Activated CD4-positive, alpha-beta memory T cell treated with anti-CD3 and anti-CD28 coated beads for 36 hours (primary cell): ENCODE measurements at regions not wholly inside any gene's neighbourhood (a gene's known extent, or its start where the extent isn't known, plus 50 kb on each side); places are given as distances from the start of the nearest gene placed in this dataset.

Experiments used
- CTCF ChIA-PET: fragments of 350-600 bp; sonication (Branson Sonifier 250); formaldehyde crosslinking; loops from one replicate; lab custom pipeline; 2021; ENCODE audit warnings: antibody characterized with exemption, inconsistent platforms; lab: Charles Lee
- POLR2A ChIA-PET: fragments of 350-600 bp; sonication (Branson Sonifier 250); formaldehyde crosslinking; loops from one replicate; lab custom pipeline; 2021; ENCODE audit warnings: antibody characterized with exemption; lab: Charles Lee
- DNase-seq: peaks from one replicate; pipeline ENCODE4 v3.0.0-alpha.2; 2020
- H3K27ac Mint-ChIP-seq: one replicate; pipeline ENCODE4 v1.8.0; 2021; ENCODE audit warnings: mixed read lengths
- H3K27me3 Mint-ChIP-seq: one replicate; pipeline ENCODE4 v1.8.0; 2021; ENCODE audit warnings: mixed read lengths
- H3K36me3 Mint-ChIP-seq: one replicate; pipeline ENCODE4 v1.8.0; 2021; ENCODE audit warnings: mixed read lengths
- H3K4me1 Mint-ChIP-seq: one replicate; pipeline ENCODE4 v1.8.0; 2021; ENCODE audit warnings: low read depth, mixed read lengths
- H3K4me3 Mint-ChIP-seq: one replicate; pipeline ENCODE4 v1.8.0; 2021; ENCODE audit warnings: mild to moderate bottlenecking, mixed read lengths
- H3K9me3 Mint-ChIP-seq: one replicate; pipeline ENCODE4 v1.8.0; 2021; ENCODE audit warnings: mixed read lengths
- intact Hi-C: fragments of 100-400 bp; cut with micrococcal nuclease; formaldehyde crosslinking; loops from one replicate; pipeline ENCODE4 v1.15.1; 2023

GRCh38 chr2:41962922-41963622 lies 84.7 kb upstream of the PKDCC start:
- POLR2A ChIA-PET, result no interaction called here
- Mint-ChIP-seq H3K4me3 (no peak overlapping the region), H3K27me3 (peaks cover 1% of the 10 kb centered on the region), H3K9me3 (no peaks in the 10 kb centered on the region), H3K27ac (no peak overlapping the region), H3K4me1 (no peaks in the 10 kb centered on the region), H3K36me3 (no peaks in the 10 kb centered on the region)
- no peak for DNase-seq
- CTCF ChIA-PET, result no interaction called here
- intact Hi-C loops, result no loop called here

DNA sequence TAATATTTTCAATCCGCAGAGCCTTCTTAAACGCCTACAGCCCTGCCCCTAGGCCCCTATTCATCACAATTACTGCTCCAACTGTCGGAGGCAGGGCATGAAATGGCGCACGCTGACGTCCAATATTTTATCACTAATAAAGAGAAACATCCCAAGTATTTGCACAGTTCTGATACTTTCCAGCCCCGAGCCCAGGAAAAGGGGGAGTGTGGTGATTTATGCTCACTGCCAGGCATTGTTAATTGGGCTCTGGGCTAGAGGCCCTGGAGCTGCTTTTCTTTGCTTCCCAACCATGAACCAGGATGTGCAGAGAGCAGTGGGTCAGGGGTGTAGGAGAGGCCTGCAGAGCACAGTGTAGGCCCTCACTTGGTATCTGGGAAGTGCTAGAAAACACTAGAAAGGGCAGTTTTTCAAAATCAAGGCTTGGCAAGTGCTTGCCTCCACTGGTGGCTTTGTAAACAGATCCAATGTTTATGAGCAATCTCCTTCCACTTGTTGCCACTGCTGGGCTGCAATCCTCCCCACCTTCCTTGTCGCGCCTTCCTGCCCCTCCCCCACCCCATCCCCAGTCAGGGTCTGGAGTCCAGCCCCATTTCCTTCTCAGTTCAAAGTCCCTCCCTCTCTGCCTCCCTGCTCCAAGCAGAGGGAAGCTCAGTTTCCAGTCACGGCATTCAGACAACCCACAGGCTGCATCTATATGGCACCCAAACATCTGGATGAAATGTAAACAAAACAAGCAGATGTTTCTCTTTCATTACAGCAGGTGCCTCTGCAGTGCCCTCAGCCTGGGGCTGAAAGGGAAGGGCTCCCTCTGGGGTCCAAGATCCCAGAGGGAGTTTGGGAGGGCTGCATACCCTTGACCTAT lies 83.9 kb upstream of the PKDCC start:
- Mint-ChIP-seq H3K9me3 (no peaks in the 10 kb centered on the region), H3K27me3 (peaks cover 1% of the 10 kb centered on the region), H3K27ac (no peak overlapping the region), H3K36me3 (no peaks in the 10 kb centered on the region), H3K4me3 (no peak overlapping the region), H3K4me1 (no peaks in the 10 kb centered on the region)
- DNase-seq, result no peak
- ChIA-PET CTCF (no interaction called here), POLR2A (no interaction called here)
- intact Hi-C loops, result no loop called here

- no peaks in the 10 kb centered on the region for H3K4me1 Mint-ChIP-seq
- no peak overlapping the region for H3K4me3 Mint-ChIP-seq
- ChIA-PET POLR2A (no interaction called here), CTCF (no interaction called here)
- H3K36me3 Mint-ChIP-seq, result no peaks in the 10 kb centered on the region
- no peaks in the 10 kb centered on the region for H3K9me3 Mint-ChIP-seq
- no peak for DNase-seq
- intact Hi-C loops, result no loop called here
- peaks cover 1% of the 10 kb centered on the region for H3K27me3 Mint-ChIP-seq
- H3K27ac Mint-ChIP-seq, result no peak overlapping the region
Observed at GRCh38 chr2:41965173-41965908, 82.5 kb upstream of the PKDCC start.

GRCh38 chr2:41965909-41966295 lies 81.9 kb upstream of the PKDCC start:
- DNase-seq, result no peak
- Mint-ChIP-seq H3K27me3 (no peaks in the 10 kb centered on the region), H3K36me3 (no peaks in the 10 kb centered on the region), H3K9me3 (no peaks in the 10 kb centered on the region), H3K27ac (no peak overlapping the region), H3K4me3 (no peak overlapping the region), H3K4me1 (no peaks in the 10 kb centered on the region)
- CTCF ChIA-PET, result no interaction called here
- POLR2A ChIA-PET, result no interaction called here
- intact Hi-C loops, result no loop called here

- CTCF ChIA-PET, result no interaction called here
Observed at GRCh38 chr2:41966431-41966893, 81.4 kb upstream of the PKDCC start.

GRCh38 chr2:41966920-41967319 lies 80.9 kb upstream of the PKDCC start:
- Mint-ChIP-seq H3K27me3 (no peaks in the 10 kb centered on the region), H3K9me3 (no peaks in the 10 kb centered on the region), H3K4me1 (no peaks in the 10 kb centered on the region), H3K4me3 (no peak overlapping the region), H3K27ac (no peak overlapping the region), H3K36me3 (no peaks in the 10 kb centered on the region)
- no peak for DNase-seq
- intact Hi-C loops, result no loop called here
- CTCF ChIA-PET, result no interaction called here
- POLR2A ChIA-PET, result no interaction called here

More at GRCh38 chr2:41966431-41966893, 81.4 kb upstream of the PKDCC start:
- no peak overlapping the region for H3K27ac Mint-ChIP-seq
- no peak overlapping the region for H3K4me3 Mint-ChIP-seq
- no peaks in the 10 kb centered on the region for H3K9me3 Mint-ChIP-seq
- no peaks in the 10 kb centered on the region for H3K4me1 Mint-ChIP-seq
- no peaks in the 10 kb centered on the region for H3K27me3 Mint-ChIP-seq
- no peak for DNase-seq
- POLR2A ChIA-PET, result no interaction called here
- H3K36me3 Mint-ChIP-seq, result no peaks in the 10 kb centered on the region
- intact Hi-C loops, result no loop called here

- ChIA-PET POLR2A (no interaction called here), CTCF (no interaction called here)
- Mint-ChIP-seq H3K27me3 (no peaks in the 10 kb centered on the region), H3K4me3 (no peak overlapping the region), H3K36me3 (no peaks in the 10 kb centered on the region), H3K27ac (no peak overlapping the region), H3K4me1 (no peaks in the 10 kb centered on the region), H3K9me3 (no peaks in the 10 kb centered on the region)
- no peak for DNase-seq
- intact Hi-C loops, result no loop called here
Observed at GRCh38 chr2:41967476-41968181, 80.2 kb upstream of the PKDCC start.

DNA sequence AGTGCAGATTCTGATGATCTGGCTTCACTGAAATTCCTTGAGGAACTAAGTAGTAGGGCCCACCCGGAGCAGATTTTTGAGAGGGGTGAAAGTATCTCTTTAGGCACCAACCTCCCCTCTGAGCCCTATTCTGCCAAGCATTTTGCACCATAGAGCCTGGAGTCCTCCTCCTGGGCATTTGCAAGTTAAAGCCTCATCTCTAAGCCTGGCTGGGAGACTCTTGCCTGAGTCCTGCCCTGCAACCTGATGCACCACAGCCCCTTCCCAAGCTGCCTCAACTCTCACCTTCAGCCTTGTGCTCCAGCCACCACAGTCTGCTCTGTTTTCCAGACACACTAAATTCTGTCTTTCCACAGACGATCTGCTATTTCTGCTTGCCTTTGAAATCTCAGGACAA lies 79.6 kb upstream of the PKDCC start:
- Mint-ChIP-seq H3K4me3 (no peak overlapping the region), H3K27ac (no peak overlapping the region), H3K4me1 (no peaks in the 10 kb centered on the region), H3K36me3 (no peaks in the 10 kb centered on the region), H3K27me3 (no peaks in the 10 kb centered on the region), H3K9me3 (no peaks in the 10 kb centered on the region)
- intact Hi-C loops, result no loop called here
- CTCF ChIA-PET, result no interaction called here
- DNase-seq, result no peak
- POLR2A ChIA-PET, result no interaction called here

- intact Hi-C loops, result no loop called here
- no peak overlapping the region for H3K4me3 Mint-ChIP-seq
- no peaks in the 10 kb centered on the region for H3K4me1 Mint-ChIP-seq
- no peak for DNase-seq
- no peaks in the 10 kb centered on the region for H3K9me3 Mint-ChIP-seq
- H3K27ac Mint-ChIP-seq, result no peak overlapping the region
- peaks cover 2% of the 10 kb centered on the region for H3K27me3 Mint-ChIP-seq
- CTCF ChIA-PET, result no interaction called here
- no peaks in the 10 kb centered on the region for H3K36me3 Mint-ChIP-seq
- POLR2A ChIA-PET, result no interaction called here
Observed at GRCh38 chr2:41970988-41971660, 76.7 kb upstream of the PKDCC start.

DNA sequence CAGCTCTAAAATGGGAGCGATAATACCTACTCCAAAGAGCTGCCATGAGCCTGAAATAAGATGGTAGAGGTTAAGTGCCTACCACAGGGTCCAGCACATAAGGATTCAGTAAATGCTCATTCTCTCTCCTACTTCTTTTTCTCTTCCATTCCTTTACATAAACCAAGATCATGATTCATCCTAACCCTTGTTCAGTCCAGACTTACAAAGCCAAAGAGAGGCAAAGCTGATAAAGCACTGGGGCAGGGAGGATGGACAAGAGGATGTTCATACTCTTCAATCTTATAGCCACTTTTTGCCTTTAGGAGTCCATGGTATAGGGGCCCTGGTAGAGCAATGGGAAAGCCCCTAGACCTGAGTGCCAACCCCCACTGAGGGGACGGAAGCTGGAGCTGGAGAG lies 75.6 kb upstream of the PKDCC start:
- Mint-ChIP-seq H3K27ac (no peak overlapping the region), H3K27me3 (peaks cover 2% of the 10 kb centered on the region), H3K4me1 (no peaks in the 10 kb centered on the region), H3K9me3 (no peaks in the 10 kb centered on the region), H3K4me3 (no peak overlapping the region), H3K36me3 (no peaks in the 10 kb centered on the region)
- CTCF ChIA-PET, result no interaction called here
- intact Hi-C loops, result no loop called here
- no peak for DNase-seq
- POLR2A ChIA-PET, result no interaction called here

DNA sequence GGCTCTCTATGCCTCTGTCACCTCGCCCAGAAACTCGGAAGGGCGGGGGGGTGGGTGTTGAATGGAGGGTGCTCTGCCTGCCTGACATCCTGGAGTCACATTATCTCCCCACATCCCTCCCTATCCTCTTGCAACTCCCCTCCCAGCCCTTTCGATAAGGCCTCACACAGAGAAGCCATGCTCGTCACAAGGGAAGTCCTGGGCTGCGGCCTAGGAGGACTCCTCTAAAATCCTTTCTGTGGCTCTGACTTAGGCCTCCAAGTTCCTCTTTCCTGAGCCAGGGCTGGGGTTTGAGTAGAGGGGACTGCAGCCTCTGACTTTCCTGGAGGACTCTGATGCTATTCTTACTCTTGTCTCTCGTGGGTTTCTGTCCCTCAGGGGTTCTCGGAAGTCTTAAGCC lies 75.0 kb upstream of the PKDCC start:
- ChIA-PET POLR2A (no interaction called here), CTCF (no interaction called here)
- Mint-ChIP-seq H3K4me3 (no peak overlapping the region), H3K27me3 (peaks cover 2% of the 10 kb centered on the region), H3K4me1 (no peaks in the 10 kb centered on the region), H3K36me3 (no peaks in the 10 kb centered on the region), H3K9me3 (no peaks in the 10 kb centered on the region), H3K27ac (no peak overlapping the region)
- DNase-seq, result no peak
- intact Hi-C loops, result no loop called here
